Lower lobe of right lung (tissue), 2 donors: ENCODE measurements at regions not wholly inside any gene's neighbourhood (a gene's known extent, or its start where the extent isn't known, plus 50 kb on each side); places are given as distances from the start of the nearest gene placed in this dataset.

ENCODE experiments used
- ATAC-seq, 2 donors: fragments of 200-7000 bp; cut with Tn5 transposase; one replicate each; pipeline ENCODE4 v1.9.1; 2020 to 2022; ENCODE audit warnings: mild to moderate bottlenecking in 2 of 2, moderate library complexity in 2 of 2
- DNase-seq: peaks from one replicate; pipeline ENCODE4 v3.0.0-alpha.2; 2020
- H3K27ac ChIP-seq: fragments of 200-600 bp; one replicate; pipeline ENCODE4 v1.8.0; 2022
- H3K27me3 ChIP-seq: fragments of 200-600 bp; one replicate; pipeline ENCODE4 v1.8.0; 2022; ENCODE audit warnings: low read depth
- H3K36me3 ChIP-seq: fragments of 200-600 bp; one replicate; pipeline ENCODE4 v1.8.0; 2022; ENCODE audit warnings: mild to moderate bottlenecking
- H3K4me1 ChIP-seq: fragments of 200-600 bp; one replicate; pipeline ENCODE4 v1.8.0; 2022
- H3K4me3 ChIP-seq: fragments of 200-600 bp; one replicate; pipeline ENCODE4 v1.8.0; 2022; ENCODE audit warnings: mild to moderate bottlenecking
- H3K9me3 ChIP-seq: fragments of 200-600 bp; one replicate; pipeline ENCODE4 v1.8.0; 2022
- CTCF ChIP-seq: fragments of 200-600 bp; IDR thresholded peaks from one replicate; pipeline ENCODE4 v1.8.0; 2022; ENCODE audit warnings: antibody characterized with exemption, mild to moderate bottlenecking
- intact Hi-C: fragments of 100-400 bp; cut with DNase I; formaldehyde crosslinking; loops from one replicate; pipeline ENCODE4 v1.11.0; 2022
- donor health status: DM: no; HTN: yes; CAD: no; lungs with severe emphysema.

GRCh38 chr4:163631288-163631687 lies 136.8 kb downstream of the TMA16 start:
- Histone ChIP-seq H3K27me3 (no peaks in the 10 kb centered on the region), H3K4me3 (no peak overlapping the region), H3K27ac (no peak overlapping the region), H3K4me1 (no peaks in the 10 kb centered on the region), H3K36me3 (no peaks in the 10 kb centered on the region), H3K9me3 (no peaks in the 10 kb centered on the region)
- DNase-seq (no peak), ATAC-seq (no peak)
- intact Hi-C loops: no loop called here
- TF ChIP-seq CTCF: no peak

GRCh38 chr4:163638909-163639308 lies 144.4 kb downstream of the TMA16 start:
- no peak for DNase-seq
- Histone ChIP-seq H3K27ac (no peak overlapping the region), H3K9me3 (no peaks in the 10 kb centered on the region), H3K4me1 (no peaks in the 10 kb centered on the region), H3K36me3 (no peaks in the 10 kb centered on the region), H3K4me3 (no peak overlapping the region), H3K27me3 (no peaks in the 10 kb centered on the region)
- no peak for ATAC-seq
- TF ChIP-seq CTCF: no peak
- intact Hi-C loops: no loop called here

DNA sequence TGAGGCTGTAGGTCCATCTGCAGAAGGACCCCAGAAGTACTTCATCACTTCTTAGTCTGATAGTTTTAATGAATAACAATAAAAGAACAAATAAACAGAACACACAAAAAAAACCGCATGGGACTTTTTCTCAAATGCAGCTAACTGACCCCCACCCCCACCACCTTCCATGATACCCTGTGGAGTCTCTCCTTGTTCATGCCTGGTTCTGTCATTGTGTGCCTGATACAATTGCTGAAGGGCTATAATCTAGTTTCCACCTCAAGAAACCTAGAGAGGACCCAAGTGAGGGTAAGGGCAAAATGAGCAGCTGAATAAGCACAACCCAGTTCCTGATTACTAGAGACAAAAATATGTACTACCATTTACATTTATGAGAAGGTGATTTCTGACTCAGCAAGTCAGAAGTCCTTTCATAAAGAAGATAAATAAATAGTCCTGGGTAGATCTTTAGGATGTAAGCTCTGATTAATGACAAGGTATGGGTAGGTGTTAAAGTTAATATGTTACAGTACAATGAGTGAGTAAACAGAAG lies 155.1 kb downstream of the TMA16 start:
- intact Hi-C loops: no loop called here
- H3K27ac ChIP-seq: no peak overlapping the region
- H3K4me3 ChIP-seq: no peak overlapping the region
- H3K4me1 ChIP-seq: no peaks in the 10 kb centered on the region
- peaks cover 15% of the 10 kb centered on the region for H3K9me3 ChIP-seq
- DNase-seq: no peak
- no peak for ATAC-seq
- H3K36me3 ChIP-seq: no peaks in the 10 kb centered on the region
- TF ChIP-seq CTCF: no peak
- H3K27me3 ChIP-seq: no peaks in the 10 kb centered on the region

- no peak overlapping the region for H3K4me3 ChIP-seq
- intact Hi-C loops: no loop called here
- no peaks in the 10 kb centered on the region for H3K36me3 ChIP-seq
- DNase-seq (no peak), ATAC-seq (no peak)
- H3K27ac ChIP-seq: no peak overlapping the region
- no peaks in the 10 kb centered on the region for H3K27me3 ChIP-seq
- H3K4me1 ChIP-seq: no peaks in the 10 kb centered on the region
- H3K9me3 ChIP-seq: peaks cover 3% of the 10 kb centered on the region
- no peak for TF ChIP-seq CTCF
These were observed 157.3 kb downstream of the TMA16 start for GRCh38 chr4:163651761-163652160.

DNA sequence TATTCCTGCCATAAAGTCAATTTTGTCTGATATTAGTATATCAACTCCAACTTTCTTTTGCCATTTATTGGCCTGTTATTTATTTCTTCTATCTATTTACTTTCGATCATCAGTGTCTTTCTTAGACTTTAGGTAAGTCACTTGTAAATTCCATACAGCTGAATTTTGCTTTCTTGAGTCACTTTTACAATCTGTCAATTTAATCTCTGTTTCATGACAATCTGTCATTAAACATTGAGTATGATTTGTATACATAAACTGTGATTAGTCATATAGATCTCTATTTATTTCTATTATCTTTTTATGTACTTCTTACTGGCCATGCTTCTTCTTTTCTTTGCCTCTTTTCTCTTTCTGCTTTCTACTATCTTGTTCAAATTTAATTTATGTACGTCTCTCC lies 160.1 kb downstream of the TMA16 start:
- H3K27ac ChIP-seq: no peak overlapping the region
- H3K9me3 ChIP-seq: peaks cover 3% of the 10 kb centered on the region
- no peak overlapping the region for H3K4me3 ChIP-seq
- no peak for ATAC-seq
- no peaks in the 10 kb centered on the region for H3K36me3 ChIP-seq
- DNase-seq: no peak
- H3K4me1 ChIP-seq: no peaks in the 10 kb centered on the region
- H3K27me3 ChIP-seq: no peaks in the 10 kb centered on the region
- intact Hi-C loops: no loop called here
- no peak for TF ChIP-seq CTCF

DNA sequence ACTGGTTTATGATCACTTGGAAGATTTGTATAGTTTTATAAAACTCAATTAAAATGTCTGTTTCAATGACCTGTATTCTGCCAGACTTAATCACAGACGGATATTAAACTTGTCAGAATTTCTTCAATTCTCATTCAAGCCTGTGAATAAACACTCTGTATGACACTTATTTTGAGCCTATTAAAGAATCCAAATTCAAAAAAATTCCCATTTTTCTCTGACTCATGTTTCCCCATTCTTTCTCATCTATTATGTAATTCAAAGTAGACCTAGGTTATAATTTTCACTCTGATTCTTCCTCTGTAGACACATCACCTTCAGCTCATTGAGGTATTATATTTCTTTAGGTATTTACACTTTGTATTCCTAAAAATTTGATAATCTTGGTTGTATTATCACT lies 166.1 kb downstream of the TMA16 start:
- Histone ChIP-seq H3K36me3 (no peaks in the 10 kb centered on the region), H3K9me3 (peaks cover 2% of the 10 kb centered on the region), H3K4me1 (no peaks in the 10 kb centered on the region), H3K27ac (no peak overlapping the region), H3K4me3 (no peak overlapping the region), H3K27me3 (no peaks in the 10 kb centered on the region)
- ATAC-seq (no peak), DNase-seq (no peak)
- no peak for TF ChIP-seq CTCF
- intact Hi-C loops: no loop called here
